Activated naive CD4-positive, alpha-beta T cell treated with anti-CD3 and anti-CD28 coated beads, Interleukin-2, amount 50 U/mL, for 72 hours (primary cell): ENCODE measurements at regions not wholly inside any gene's neighbourhood (a gene's known extent, or its start where the extent isn't known, plus 50 kb on each side); places are given as distances from the start of the nearest gene placed in this dataset.
A peak's percentile ranks its signal among the peaks of the same experiment; 100 is the strongest.
"Not testable (repeated sequence)": the region's sequence is repeated elsewhere in the genome, so short reads cannot be mapped to it uniquely, and the experiment has no call there.

Experiments
- ATAC-seq, 2 donors: fragments of 150-1000 bp; cut with Tn5 transposase; 2 replicates each; pipeline ENCODE4 v1.10.0; 2021; ENCODE audit warnings: mild to moderate bottlenecking in 2 of 2, moderate library complexity in 2 of 2
- DNase-seq, 2 donors: peaks; one replicate each; pipeline ENCODE4 v3.0.0; 2021 to 2022; ENCODE audit warnings: low spot score in 2 of 2
- H3K27ac Mint-ChIP-seq, 2 donors: one replicate each; pipeline ENCODE4 v1.8.0; 2022; ENCODE audit warnings: mild to moderate bottlenecking in 2 of 2, mixed read lengths in 2 of 2
- H3K36me3 Mint-ChIP-seq, 2 donors: one replicate each; pipeline ENCODE4 v1.8.0; 2022; ENCODE audit warnings: mixed read lengths in 2 of 2
- H3K9me3 Mint-ChIP-seq, 2 donors: one replicate each; pipeline ENCODE4 v1.8.0; 2022; ENCODE audit warnings: mixed read lengths in 2 of 2

DNA sequence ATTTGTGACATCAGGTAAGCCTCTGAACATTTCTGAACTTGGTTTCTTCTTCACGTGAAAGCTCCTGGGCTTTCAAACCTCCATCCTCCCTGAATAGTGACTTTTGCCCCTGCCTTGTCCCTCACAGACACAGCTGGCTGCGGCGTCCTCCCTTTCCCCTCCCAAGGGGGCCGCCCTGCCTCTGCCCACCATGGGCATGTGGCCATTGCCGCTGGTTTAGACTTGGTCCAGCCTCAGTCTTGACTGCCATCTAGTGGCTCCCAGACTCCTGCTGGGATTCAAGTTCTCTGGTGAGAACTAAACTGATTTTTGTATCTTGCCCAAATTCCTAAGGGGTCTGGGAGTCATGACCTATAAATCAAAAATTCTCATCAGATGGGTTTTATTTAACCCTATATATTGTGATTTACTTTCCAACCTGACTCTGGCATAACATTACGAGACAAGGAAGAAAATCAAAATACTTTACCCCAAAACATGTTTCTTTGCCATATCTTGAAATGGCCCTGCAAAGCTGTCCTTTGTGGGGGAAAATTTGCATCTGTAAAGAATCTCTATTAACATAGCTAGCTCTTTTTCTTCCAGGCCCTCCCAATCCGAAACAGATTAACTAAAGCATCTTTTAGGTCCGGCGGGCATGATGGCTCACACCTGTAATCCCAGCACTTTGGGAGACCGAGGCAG is 73.9 kb upstream of the SEC14L1 start:
- ATAC-seq (peak; percentile 74 to 79), DNase-seq (peak in 1 of 2 donors; percentile 48)
- not testable (repeated sequence) for H3K36me3 Mint-ChIP-seq, H3K27ac Mint-ChIP-seq, H3K9me3 Mint-ChIP-seq

DNA sequence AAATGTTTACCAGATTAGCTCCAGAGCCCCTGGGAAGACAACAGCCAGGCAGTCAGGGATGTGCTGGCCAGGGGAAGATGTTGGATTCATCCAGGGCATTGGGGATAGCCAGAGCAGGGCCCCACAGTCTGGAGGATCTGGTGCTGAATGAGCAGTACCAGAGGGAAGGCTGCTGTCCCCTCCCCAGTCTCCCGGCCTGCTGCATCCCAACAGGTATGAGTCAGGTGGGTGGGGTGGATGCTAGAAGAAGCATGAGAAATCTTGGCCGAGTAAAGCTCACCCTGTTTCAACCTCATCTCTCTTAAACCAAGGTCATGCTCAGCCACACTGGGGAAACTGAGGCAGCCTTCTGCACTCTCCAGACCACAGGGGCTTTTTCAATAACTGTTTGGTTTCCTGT is 71.9 kb upstream of the SEC14L1 start:
- Mint-ChIP-seq H3K9me3 (no peaks in the 10 kb centered on the region), H3K27ac (peak overlapping the region in 1 of 2 donors; percentile 36), H3K36me3 (no peaks in the 10 kb centered on the region)
- DNase-seq (no peak), ATAC-seq (no peak)

DNA sequence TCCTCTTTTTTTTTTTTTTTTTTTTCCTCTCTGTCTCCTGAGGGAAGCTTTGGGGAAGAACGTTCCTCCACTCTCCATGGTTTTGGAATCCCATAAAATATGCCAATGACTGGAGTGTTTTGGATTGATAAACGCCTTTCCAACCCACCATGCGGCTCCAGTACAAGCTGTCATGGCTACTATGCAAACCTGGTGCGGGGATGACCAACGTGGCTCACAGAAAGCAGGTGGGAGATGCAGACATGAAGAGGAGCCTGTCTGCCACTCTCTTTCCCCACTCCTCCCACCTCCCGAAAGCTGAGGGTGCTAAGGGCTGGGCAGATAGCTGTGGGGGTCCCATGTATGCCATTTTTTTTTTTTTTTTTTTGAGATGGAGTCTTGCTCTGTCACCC is 69.9 kb upstream of the SEC14L1 start:
- no peak for ATAC-seq
- H3K9me3 Mint-ChIP-seq: no peaks in the 10 kb centered on the region
- DNase-seq: no peak
- H3K36me3 Mint-ChIP-seq: no peaks in the 10 kb centered on the region
- H3K27ac Mint-ChIP-seq: no peak overlapping the region

DNA sequence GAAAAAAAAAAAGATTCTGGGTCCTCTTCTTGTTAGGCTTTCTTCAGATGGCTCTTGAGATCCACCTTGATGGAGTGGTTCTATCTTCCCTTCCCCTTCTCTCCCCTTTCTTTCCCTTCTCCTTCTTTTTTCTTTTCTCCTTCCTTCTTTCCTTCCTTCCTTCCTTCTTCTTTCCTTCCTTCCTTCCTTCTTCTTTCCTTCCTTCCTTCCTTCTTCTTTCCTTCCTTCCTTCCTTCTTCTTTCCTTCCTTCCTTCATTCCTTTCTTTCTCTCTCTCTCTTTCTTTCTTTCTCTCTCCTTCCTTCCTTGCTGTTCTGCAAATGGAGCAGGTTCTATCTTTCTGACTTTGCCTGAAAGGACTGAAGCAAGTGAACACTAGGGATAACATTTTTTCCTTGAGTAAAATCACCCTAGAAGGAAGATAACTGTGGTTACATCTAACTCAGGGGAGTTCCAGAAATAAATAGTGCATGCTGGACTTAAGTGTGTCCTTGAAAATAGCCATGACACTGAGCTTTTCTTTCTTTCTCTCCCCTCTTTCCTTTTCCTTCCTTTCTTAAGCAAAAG is 68.8 kb upstream of the SEC14L1 start:
- Mint-ChIP-seq H3K36me3 (no peaks in the 10 kb centered on the region), H3K27ac (no peak overlapping the region), H3K9me3 (no peaks in the 10 kb centered on the region)
- DNase-seq (no peak), ATAC-seq (no peak)

DNA sequence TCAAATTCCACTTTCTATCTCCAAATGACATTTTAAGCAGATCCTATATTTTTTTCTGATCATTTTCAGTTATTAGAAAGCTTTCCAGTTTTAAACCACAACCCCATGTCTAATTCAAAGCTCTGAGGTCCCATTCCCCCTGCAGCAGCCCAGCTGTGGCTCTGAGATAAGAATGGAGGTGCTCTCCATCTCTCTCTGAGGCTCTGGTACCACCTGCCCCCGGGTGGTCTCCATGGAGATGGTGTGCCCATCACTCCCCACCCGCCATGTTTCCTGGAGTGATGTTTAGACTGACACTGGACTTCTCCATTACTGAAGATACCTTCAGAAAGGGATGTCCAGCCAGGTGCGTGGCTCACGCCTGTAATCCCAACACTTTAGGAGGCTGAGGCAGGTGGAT is 68.1 kb upstream of the SEC14L1 start:
- Mint-ChIP-seq H3K27ac (no peak overlapping the region), H3K9me3 (no peaks in the 10 kb centered on the region), H3K36me3 (no peaks in the 10 kb centered on the region)
- DNase-seq (no peak), ATAC-seq (no peak)

DNA sequence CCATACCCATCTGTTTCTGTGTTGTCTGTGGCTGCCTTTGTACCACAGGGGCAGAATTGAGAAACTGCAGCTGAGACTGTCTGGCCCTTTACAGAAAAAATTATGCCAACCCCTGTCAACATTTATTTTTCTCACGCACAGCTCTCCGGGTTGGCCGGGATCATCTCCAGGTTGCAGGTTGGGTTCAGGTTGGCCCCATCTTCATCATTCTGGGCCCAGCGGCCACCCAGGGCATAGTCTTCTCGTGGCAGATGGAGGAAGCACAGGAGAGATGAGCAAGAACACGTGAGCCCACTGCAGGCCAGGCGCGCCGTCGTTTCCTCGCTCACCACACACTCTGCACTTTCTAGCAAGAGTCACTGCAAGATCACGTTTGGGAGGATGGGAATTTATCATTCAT is 66.1 kb upstream of the SEC14L1 start:
- Mint-ChIP-seq H3K36me3 (no peaks in the 10 kb centered on the region), H3K27ac (no peak overlapping the region), H3K9me3 (no peaks in the 10 kb centered on the region)
- no peak for ATAC-seq
- no peak for DNase-seq

DNA sequence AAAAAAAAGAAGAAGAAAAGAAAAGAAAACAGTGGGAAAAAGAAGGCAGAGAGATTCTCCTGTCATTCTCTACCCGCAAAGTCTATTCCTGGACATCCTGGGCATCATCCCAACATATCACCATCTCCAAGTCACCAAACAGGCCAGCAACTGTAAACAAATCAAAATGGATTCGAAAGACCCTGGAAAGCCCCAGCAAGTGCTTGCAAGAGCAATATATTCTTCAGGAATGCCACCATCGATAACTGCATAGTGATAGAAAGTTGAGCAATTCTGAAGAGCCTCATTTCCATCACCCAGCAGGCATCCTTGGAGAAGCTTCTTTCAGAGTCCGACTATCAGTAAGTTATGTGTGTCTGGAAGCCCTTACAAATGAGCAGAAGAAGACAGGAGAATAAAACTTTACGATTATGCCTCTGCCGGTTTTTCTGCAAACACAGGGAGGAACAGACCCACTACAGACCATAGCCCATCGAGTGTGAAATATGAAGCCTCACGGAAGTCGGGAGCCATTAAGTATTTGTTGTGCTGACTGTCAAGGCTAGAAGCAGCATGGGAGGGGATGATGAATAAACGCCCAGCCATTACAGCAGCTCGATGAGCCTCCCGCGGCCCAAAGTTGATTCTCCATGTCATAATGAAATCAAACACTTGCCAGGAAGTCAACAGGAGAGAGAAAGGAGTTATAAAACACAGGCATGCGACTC is 64.5 kb upstream of the SEC14L1 start:
- no peak for ATAC-seq
- DNase-seq: no peak
- no peak overlapping the region for H3K27ac Mint-ChIP-seq
- H3K9me3 Mint-ChIP-seq: no peaks in the 10 kb centered on the region
- H3K36me3 Mint-ChIP-seq: no peaks in the 10 kb centered on the region

DNA sequence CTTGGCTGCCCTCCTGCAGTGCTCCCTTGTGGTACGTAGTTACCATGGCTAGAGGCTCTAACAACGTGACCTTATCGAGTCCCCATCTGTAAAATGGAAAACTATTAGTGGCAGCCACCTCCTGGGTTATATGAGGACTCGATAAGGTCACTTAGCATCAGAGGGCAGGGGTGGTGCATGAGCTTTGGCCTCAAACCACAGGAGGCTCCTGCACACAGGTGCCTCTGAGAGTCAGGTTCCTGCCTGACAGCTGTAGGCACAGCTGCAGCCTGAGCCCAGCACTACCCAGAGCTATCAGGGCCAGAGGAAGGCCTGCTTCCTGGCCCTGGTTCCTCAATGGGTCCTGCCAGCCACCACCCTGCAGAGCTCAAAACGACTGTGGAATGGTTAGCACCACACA is 57.2 kb upstream of the SEC14L1 start:
- no peak for ATAC-seq

DNA sequence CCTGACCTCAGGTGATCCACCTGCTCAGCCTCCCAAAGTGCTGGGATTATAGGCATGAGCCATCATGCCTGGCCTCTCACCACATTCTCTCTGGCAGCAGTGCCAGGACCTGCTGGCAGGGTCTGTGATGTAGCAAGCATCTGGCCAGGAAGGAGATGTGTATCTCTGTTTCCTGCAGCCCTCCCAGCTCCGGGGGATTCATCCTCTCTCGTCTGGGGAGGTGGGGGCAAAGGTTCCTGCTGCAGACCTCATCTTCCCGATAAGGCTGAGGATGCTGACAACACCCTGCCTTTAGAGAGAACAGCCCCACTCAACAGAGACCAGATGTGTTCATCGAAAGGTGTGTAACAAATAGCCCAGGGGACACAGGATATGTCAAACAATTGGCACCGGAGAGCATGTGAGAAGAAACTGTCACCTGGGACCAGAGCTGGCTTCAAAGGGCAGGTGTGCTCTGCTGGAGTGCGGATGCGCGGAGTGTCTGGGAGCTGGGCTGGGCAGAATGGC is 54.8 kb upstream of the SEC14L1 start:
- Mint-ChIP-seq H3K9me3 (peaks cover 3 to 4% of the 10 kb centered on the region in 2 donors), H3K36me3 (peaks cover 22 to 26% of the 10 kb centered on the region in 2 donors), H3K27ac (peak overlapping the region; percentile 46 to 50)
- DNase-seq (no peak), ATAC-seq (peak in 1 of 2 donors; percentile 7)

More for the DNA sequence above, 57.2 kb upstream of the SEC14L1 start:
- Mint-ChIP-seq H3K9me3 (peaks cover 3 to 4% of the 10 kb centered on the region in 2 donors), H3K27ac (no peak overlapping the region), H3K36me3 (peaks cover 4 to 5% of the 10 kb centered on the region in 2 donors)
- DNase-seq: no peak

DNA sequence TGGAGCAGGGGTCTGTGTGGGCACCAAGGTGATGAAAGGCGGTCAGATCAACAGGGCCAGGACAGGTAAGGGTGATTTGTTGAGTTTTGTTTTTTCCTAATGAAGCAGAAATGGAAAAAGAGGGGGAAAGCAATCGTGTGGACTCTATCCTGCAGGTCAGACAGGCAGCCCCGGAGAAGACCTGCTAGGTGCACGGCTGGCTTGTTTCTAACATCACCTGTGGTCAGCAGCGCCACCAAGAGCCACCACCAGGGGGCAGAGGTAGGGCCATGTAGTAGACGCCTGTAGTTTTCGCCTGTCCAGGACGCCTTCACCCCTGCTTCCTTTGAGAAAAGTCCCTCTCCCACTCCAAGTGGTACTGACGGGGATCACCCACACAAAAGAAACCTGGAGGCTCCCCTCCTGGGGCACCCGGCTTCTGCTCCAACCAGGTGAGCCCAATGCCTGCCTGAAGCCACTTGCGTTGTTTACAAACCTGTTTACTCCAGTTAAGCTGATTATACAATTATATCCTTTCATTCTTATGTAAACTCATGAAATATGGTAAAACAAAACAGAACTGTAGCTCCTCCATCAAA is 54.2 kb upstream of the SEC14L1 start:
- peak; percentile 51 to 66 for ATAC-seq
- DNase-seq: peak; percentile 82 to 90
- Mint-ChIP-seq H3K27ac (peak overlapping the region; percentile 46 to 50), H3K36me3 (peaks cover 24 to 31% of the 10 kb centered on the region in 2 donors), H3K9me3 (peaks cover 3 to 4% of the 10 kb centered on the region in 2 donors)

DNA sequence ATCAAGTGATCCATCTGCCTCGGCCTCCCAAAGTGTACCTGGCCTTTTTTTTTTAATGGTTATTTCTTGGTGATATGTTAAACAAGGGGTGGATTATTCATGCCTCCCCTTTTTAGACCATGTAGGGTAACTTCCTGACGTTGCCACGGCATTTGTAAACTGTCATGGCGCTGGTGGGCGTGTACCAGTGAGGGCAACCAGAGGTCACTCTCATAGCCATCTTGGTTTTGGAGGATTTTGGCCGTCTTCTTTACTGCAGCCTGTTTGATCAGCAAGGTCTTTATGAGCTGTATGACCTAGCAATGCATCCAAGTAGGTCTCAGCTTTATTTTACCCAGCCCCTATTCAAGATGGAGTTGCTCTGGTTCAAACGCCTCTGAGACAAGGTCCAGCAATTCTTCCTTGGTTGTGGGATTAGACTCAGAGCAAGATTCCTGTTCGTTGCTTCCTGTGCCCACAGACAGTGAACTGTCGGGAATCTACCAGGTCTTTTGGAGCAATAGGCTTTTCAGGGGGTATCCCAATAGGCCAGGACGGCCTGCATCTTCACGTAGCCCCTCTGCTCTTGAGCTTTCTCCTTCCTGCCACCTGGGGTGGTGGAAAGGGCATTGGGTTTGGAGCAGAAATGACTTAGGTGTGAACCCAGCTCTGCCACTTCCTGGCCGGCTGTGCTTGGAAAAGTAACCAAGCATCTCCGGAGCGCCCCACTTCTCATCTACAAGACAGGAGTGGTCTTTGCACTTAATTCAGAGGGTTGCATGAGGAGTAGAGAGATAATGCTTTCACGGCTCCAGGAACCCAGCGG is 52.9 kb upstream of the SEC14L1 start:
- DNase-seq: no peak

DNA sequence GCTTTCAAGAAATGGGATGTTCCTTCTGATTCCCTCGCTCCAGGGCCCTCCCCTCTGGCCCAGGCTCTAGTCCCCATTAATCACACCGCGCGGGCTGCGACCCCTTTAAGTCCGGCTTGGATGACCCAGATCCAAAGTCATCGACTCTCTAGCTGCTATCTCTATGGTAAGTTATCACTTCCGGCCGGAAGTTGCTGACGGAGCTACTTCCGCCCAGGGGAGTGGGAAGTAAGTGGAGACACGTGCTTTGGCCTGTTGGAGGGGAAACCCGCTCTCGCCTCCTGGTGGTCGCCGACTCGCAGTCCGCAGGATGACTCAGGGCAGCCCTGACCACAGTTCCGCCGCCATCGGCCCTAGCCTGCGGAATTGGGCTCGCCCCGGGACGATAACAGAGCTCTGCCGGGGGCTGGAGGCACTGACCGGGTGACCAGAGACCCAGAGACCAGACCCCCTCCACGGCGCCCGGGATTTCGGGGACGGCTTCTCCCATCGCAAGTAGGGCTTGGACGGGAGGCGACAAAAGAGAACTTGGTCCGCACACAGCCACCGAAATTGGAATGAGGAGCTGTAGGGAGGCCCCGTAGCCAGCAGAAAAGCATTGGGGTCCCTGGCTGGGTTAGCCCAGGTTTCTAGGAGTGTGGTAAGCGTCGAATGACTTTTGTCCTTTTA is 52.2 kb upstream of the SEC14L1 start:
- Mint-ChIP-seq H3K36me3 (peaks cover 38 to 47% of the 10 kb centered on the region in 2 donors), H3K9me3 (peaks cover 3 to 4% of the 10 kb centered on the region in 2 donors), H3K27ac (peak overlapping the region; percentile 98 to 100)
- ATAC-seq (peak; percentile 93 to 94), DNase-seq (peak; percentile 76 to 92)

More for the DNA sequence above, 52.9 kb upstream of the SEC14L1 start:
- H3K9me3 Mint-ChIP-seq: peaks cover 3 to 4% of the 10 kb centered on the region in 2 donors
- peaks cover 32 to 41% of the 10 kb centered on the region in 2 donors for H3K36me3 Mint-ChIP-seq
- peak overlapping the region; percentile 98 to 100 for H3K27ac Mint-ChIP-seq
- no peak for ATAC-seq

DNA sequence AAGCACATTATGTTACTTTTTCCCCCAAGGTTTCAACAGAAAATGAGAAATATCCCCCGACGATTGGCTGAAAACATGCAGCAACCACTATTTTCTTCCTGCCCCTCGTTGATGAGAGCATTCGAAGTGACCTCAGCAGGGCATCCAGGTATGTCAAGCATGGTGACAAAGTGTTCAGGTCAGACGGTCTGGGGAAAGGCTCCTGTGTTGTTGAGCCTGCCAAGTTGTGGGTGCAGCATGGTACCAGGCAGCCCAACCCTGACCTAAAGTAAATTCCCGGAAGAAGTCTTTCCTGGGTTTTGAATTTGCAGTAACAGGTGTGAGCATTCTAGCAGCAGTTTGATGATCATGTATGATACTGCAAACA is 51.7 kb upstream of the SEC14L1 start:
- Mint-ChIP-seq H3K36me3 (peaks cover 38 to 47% of the 10 kb centered on the region in 2 donors), H3K27ac (peak overlapping the region; percentile 98 to 100), H3K9me3 (peaks cover 3 to 4% of the 10 kb centered on the region in 2 donors)
- ATAC-seq (peak in 1 of 2 donors; percentile 42), DNase-seq (no peak)

DNA sequence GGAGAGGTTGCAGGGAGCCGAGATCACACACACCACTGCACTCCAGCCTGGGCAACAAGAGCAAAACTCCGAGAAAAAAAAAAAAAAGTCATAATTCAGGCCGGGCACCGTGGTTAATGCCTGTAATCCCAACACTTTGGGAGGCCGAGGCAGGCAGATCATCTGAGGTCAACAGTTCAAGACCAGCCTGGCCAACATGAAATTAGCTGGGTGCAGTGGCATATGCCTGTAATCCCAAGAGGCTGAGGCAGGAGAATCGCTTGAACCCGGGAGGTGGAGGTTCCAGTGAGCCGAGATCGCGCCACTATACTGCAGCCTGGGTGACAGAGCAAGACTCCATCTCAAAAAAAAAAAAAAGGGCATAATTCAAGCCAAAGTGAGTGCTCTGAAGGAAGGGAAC is 50.8 kb upstream of the SEC14L1 start:
- Mint-ChIP-seq H3K27ac (peak overlapping the region; percentile 98 to 100), H3K36me3 (peaks cover 38 to 47% of the 10 kb centered on the region in 2 donors)
- not testable (repeated sequence) for DNase-seq, H3K9me3 Mint-ChIP-seq, ATAC-seq

DNA sequence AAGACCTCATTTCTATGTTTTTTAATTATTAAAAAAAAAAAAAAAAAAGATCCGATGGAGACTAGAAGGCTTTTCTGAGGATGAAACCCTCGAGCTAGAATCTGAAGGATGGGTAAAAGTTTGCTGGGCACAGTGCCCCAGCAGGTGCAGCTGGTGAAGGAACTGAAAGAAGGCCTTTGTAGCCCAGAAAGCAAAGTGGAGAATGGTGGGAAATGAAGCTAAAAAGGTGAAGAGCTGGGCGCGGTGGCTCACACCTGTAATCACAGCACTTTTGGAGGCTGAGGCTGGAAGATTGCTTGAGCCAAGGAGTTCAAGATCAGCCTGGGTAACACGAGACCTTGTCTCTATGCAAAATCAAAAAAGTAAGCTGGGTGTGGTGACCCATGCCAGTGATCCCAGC is 50.3 kb upstream of the SEC14L1 start:
- Mint-ChIP-seq H3K9me3 (peaks cover 3 to 4% of the 10 kb centered on the region in 2 donors), H3K36me3 (peaks cover 38 to 47% of the 10 kb centered on the region in 2 donors), H3K27ac (peak overlapping the region; percentile 60 to 100)
- ATAC-seq (no peak), DNase-seq (no peak)
